Neural cell (in vitro differentiated cells): ENCODE measurements at regions not wholly inside any gene's neighbourhood (a gene's known extent, or its start where the extent isn't known, plus 50 kb on each side); places are given as distances from the start of the nearest gene placed in this dataset.

Source experiments
- H2AFZ ChIP-seq: fragments of 200-600, 300-800 bp; sonication (generic), shearing (Covaris generic); 2 replicates; pipeline ENCODE4 v1.6.0; 2014; ENCODE audit warnings: low read depth, mild to moderate bottlenecking, antibody characterized with exemption, low read length, moderate library complexity
- H3F3A ChIP-seq: fragments of 200-600 bp; shearing (Covaris generic); 2 replicates; pipeline ENCODE4 v1.6.1; 2016; ENCODE audit warnings: mild to moderate bottlenecking, moderate library complexity, mixed read lengths, antibody characterized with exemption, low read length; ENCODE audit not compliant: insufficient read depth, poor library complexity, severe bottlenecking
- H3K27ac ChIP-seq: fragments of 200-600, 300-800 bp; sonication (generic), shearing (Covaris generic); 2 replicates; pipeline ENCODE4 v1.5.1; 2014; ENCODE audit warnings: mild to moderate bottlenecking, low read length, moderate library complexity
- H3K27me3 ChIP-seq: fragments of 300-800, 200-600 bp; sonication (generic), shearing (Covaris generic); 2 replicates; pipeline ENCODE4 v1.6.0; 2014; ENCODE audit warnings: mild to moderate bottlenecking, low read depth, low read length, moderate library complexity; ENCODE audit not compliant: insufficient read depth
- H3K36me3 ChIP-seq: fragments of 300-800, 200-600 bp; sonication (generic), shearing (Covaris generic); 2 replicates; pipeline ENCODE4 v1.5.1; 2014; ENCODE audit warnings: mild to moderate bottlenecking, antibody characterized with exemption, low read length, moderate library complexity; ENCODE audit not compliant: insufficient read depth
- H3K4me2 ChIP-seq: fragments of 300-800, 200-600 bp; sonication (generic), shearing (Covaris generic); 2 replicates; pipeline ENCODE4 v1.6.0; 2014; ENCODE audit warnings: mild to moderate bottlenecking, low read length
- H3K4me3 ChIP-seq: fragments of 300-800, 200-600 bp; sonication (generic), shearing (Covaris generic); 2 replicates; pipeline ENCODE4 v1.5.1; 2014; ENCODE audit warnings: mild to moderate bottlenecking, low read length, moderate library complexity
- H3K79me2 ChIP-seq: fragments of 200-600 bp; shearing (Covaris generic); replicated peaks from 2 replicates; pipeline ENCODE4 v1.6.0; 2014; ENCODE audit warnings: mild to moderate bottlenecking, low read length, moderate library complexity; ENCODE audit not compliant: insufficient read depth
- H3K9ac ChIP-seq: fragments of 300-800, 200-600 bp; sonication (generic), shearing (Covaris generic); 2 replicates; pipeline ENCODE4 v1.6.1; 2016; ENCODE audit warnings: mild to moderate bottlenecking, low read length, mixed read lengths
- H3K9me2 ChIP-seq: fragments of 200-600 bp; shearing (Covaris generic); 2 replicates; pipeline ENCODE4 v1.6.1; 2016; ENCODE audit warnings: mild to moderate bottlenecking, low read length, mixed read lengths; ENCODE audit not compliant: insufficient read depth
- H3K9me3 ChIP-seq: fragments of 200-600, 300-800 bp; sonication (generic), shearing (Covaris generic); 2 replicates; pipeline ENCODE4 v1.6.1; 2016; ENCODE audit warnings: mild to moderate bottlenecking, mixed run types, low read length, moderate library complexity, mixed read lengths
- H4K20me1 ChIP-seq: fragments of 200-600 bp; shearing (Covaris generic); 2 replicates; pipeline ENCODE4 v1.6.1; 2016; ENCODE audit warnings: mild to moderate bottlenecking, mixed run types; ENCODE audit not compliant: insufficient read depth
- EP300 ChIP-seq: fragments of 450-650 bp; conservative IDR thresholded peaks from 2 replicates; pipeline ENCODE4 v1.6.1; 2014; ENCODE audit warnings: antibody characterized with exemption, mild to moderate bottlenecking, moderate library complexity; ENCODE audit not compliant: poor library complexity, severe bottlenecking
- EZH2 ChIP-seq: fragments of 200-600, 300-800 bp; shearing (Covaris generic), sonication (generic); IDR thresholded peaks from 2 replicates; pipeline ENCODE4 v1.6.1; 2014; ENCODE audit warnings: antibody characterized with exemption, low read length, borderline replicate concordance, mild to moderate bottlenecking; ENCODE audit not compliant: insufficient read depth, poor library complexity, severe bottlenecking
- MXI1 ChIP-seq: fragments of 450-650 bp; conservative IDR thresholded peaks from 2 replicates; pipeline ENCODE4 v1.6.1; 2014; ENCODE audit warnings: antibody characterized with exemption, mild to moderate bottlenecking; ENCODE audit not compliant: poor library complexity, severe bottlenecking
- POLR2AphosphoS5 ChIP-seq: IDR thresholded peaks from 2 replicates; pipeline ENCODE4 v1.6.1; 2012
- RAD21 ChIP-seq: fragments of 450-650 bp; conservative IDR thresholded peaks from 2 replicates; pipeline ENCODE4 v1.6.1; 2014; ENCODE audit warnings: antibody characterized with exemption, mild to moderate bottlenecking, moderate library complexity
- SMC3 ChIP-seq: fragments of 450-650 bp; conservative IDR thresholded peaks from 2 replicates; pipeline ENCODE4 v1.6.1; 2014; ENCODE audit warnings: antibody characterized with exemption, mild to moderate bottlenecking, moderate library complexity; ENCODE audit not compliant: poor library complexity
- TAF1 ChIP-seq: IDR thresholded peaks from 2 replicates; pipeline ENCODE4 v1.6.1; 2012; ENCODE audit warnings: low read depth
- TF ChIP-seq, protein P1 (sequence below): IDR thresholded peaks from 2 replicates; pipeline ENCODE4 v1.6.1; 2012; ENCODE audit warnings: borderline replicate concordance
- TF ChIP-seq, protein P2 (sequence below): fragments of 450-650 bp; IDR thresholded peaks from 2 replicates; pipeline ENCODE4 v1.5.1; 2014; ENCODE audit warnings: antibody characterized with exemption, mild to moderate bottlenecking, moderate library complexity; ENCODE audit not compliant: poor library complexity, severe bottlenecking

DNA sequence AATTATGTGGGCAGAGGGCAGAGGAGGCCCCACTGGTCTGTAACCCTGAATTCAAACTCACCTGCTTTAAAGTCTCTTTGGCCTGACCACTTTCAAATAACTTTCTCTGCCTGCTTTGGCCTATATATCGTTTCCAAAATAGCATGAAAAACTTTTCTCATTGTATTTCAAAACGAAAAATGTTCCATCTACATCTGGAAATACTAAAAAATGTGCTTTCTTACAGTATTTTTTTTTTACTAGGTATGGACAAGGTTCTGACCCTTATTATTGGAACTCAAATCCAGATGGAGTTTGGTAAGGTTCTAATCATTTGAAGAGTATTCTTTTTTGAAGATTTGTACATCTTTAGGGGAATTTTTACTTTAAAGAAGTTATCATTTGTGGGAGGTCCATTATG lies 241.9 kb downstream of the PAX1 start:
- H3K79me2 ChIP-seq: no peaks in the 10 kb centered on the region

GRCh38 chr20:21944227-21944626 lies 238.8 kb downstream of the PAX1 start:
- no peak overlapping the region for H3K27ac ChIP-seq
- H3F3A ChIP-seq: no peaks in the 10 kb centered on the region
- H3K9me3 ChIP-seq: no peaks in the 10 kb centered on the region
- no peak overlapping the region for H2AFZ ChIP-seq
- H3K79me2 ChIP-seq: no peaks in the 10 kb centered on the region
- H3K9ac ChIP-seq: no peak overlapping the region
- H3K4me2 ChIP-seq: no peak overlapping the region
- no peaks in the 10 kb centered on the region for H3K36me3 ChIP-seq
- no peak overlapping the region for H3K4me3 ChIP-seq
- H4K20me1 ChIP-seq: no peaks in the 10 kb centered on the region
- H3K27me3 ChIP-seq: no peaks in the 10 kb centered on the region
- H3K9me2 ChIP-seq: no peaks in the 10 kb centered on the region
- TF ChIP-seq EZH2: no peak
- TF ChIP-seq TAF1: no peak
- TF ChIP-seq SMC3: no peak
- no peak for TF ChIP-seq EP300
- TF ChIP-seq POLR2AphosphoS5: no peak
- TF ChIP-seq, protein P1, sequence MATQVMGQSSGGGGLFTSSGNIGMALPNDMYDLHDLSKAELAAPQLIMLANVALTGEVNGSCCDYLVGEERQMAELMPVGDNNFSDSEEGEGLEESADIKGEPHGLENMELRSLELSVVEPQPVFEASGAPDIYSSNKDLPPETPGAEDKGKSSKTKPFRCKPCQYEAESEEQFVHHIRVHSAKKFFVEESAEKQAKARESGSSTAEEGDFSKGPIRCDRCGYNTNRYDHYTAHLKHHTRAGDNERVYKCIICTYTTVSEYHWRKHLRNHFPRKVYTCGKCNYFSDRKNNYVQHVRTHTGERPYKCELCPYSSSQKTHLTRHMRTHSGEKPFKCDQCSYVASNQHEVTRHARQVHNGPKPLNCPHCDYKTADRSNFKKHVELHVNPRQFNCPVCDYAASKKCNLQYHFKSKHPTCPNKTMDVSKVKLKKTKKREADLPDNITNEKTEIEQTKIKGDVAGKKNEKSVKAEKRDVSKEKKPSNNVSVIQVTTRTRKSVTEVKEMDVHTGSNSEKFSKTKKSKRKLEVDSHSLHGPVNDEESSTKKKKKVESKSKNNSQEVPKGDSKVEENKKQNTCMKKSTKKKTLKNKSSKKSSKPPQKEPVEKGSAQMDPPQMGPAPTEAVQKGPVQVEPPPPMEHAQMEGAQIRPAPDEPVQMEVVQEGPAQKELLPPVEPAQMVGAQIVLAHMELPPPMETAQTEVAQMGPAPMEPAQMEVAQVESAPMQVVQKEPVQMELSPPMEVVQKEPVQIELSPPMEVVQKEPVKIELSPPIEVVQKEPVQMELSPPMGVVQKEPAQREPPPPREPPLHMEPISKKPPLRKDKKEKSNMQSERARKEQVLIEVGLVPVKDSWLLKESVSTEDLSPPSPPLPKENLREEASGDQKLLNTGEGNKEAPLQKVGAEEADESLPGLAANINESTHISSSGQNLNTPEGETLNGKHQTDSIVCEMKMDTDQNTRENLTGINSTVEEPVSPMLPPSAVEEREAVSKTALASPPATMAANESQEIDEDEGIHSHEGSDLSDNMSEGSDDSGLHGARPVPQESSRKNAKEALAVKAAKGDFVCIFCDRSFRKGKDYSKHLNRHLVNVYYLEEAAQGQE: no peak
- TF ChIP-seq, protein P2, sequence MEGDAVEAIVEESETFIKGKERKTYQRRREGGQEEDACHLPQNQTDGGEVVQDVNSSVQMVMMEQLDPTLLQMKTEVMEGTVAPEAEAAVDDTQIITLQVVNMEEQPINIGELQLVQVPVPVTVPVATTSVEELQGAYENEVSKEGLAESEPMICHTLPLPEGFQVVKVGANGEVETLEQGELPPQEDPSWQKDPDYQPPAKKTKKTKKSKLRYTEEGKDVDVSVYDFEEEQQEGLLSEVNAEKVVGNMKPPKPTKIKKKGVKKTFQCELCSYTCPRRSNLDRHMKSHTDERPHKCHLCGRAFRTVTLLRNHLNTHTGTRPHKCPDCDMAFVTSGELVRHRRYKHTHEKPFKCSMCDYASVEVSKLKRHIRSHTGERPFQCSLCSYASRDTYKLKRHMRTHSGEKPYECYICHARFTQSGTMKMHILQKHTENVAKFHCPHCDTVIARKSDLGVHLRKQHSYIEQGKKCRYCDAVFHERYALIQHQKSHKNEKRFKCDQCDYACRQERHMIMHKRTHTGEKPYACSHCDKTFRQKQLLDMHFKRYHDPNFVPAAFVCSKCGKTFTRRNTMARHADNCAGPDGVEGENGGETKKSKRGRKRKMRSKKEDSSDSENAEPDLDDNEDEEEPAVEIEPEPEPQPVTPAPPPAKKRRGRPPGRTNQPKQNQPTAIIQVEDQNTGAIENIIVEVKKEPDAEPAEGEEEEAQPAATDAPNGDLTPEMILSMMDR: no peak
- no peak for TF ChIP-seq RAD21
- TF ChIP-seq MXI1: no peak

More for the DNA sequence above, 241.9 kb downstream of the PAX1 start:
- no peaks in the 10 kb centered on the region for H3F3A ChIP-seq
- no peak overlapping the region for H3K9ac ChIP-seq
- H3K9me3 ChIP-seq: no peaks in the 10 kb centered on the region
- H3K27me3 ChIP-seq: no peaks in the 10 kb centered on the region
- H3K4me3 ChIP-seq: no peak overlapping the region
- no peak overlapping the region for H3K27ac ChIP-seq
- H3K4me2 ChIP-seq: no peak overlapping the region
- TF ChIP-seq, protein P1: no peak
- no peaks in the 10 kb centered on the region for H4K20me1 ChIP-seq
- no peaks in the 10 kb centered on the region for H3K9me2 ChIP-seq
- H3K36me3 ChIP-seq: no peaks in the 10 kb centered on the region
- H2AFZ ChIP-seq: no peak overlapping the region
